HG03571 (cell line): ENCODE measurements at regions not wholly inside any gene's neighbourhood (a gene's known extent, or its start where the extent isn't known, plus 50 kb on each side); places are given as distances from the start of the nearest gene placed in this dataset.

Source experiments
- ATAC-seq: cut with Tn5 transposase; IDR thresholded peaks from one replicate; pipeline ENCODE4 v1.9.1; 2021; ENCODE audit not compliant: unreplicated experiment

GRCh38 chr11:127218275-127218608 lies 217.7 kb upstream of the KIRREL3 start:
- no peak for ATAC-seq

GRCh38 chr11:127217452-127218274 lies 217.1 kb upstream of the KIRREL3 start:
- ATAC-seq, result no peak

GRCh38 chr11:127205688-127206217 lies 205.2 kb upstream of the KIRREL3 start:
- no peak for ATAC-seq

- no peak for ATAC-seq
These were observed 202.9 kb upstream of the KIRREL3 start for GRCh38 chr11:127203490-127203889.

GRCh38 chr11:127202105-127202504 lies 201.5 kb upstream of the KIRREL3 start:
- ATAC-seq, result no peak

GRCh38 chr11:127199306-127199801 lies 198.8 kb upstream of the KIRREL3 start:
- no peak for ATAC-seq

GRCh38 chr11:127195501-127196120 lies 195.0 kb upstream of the KIRREL3 start:
- no peak for ATAC-seq

GRCh38 chr11:127194521-127194920 lies 194.0 kb upstream of the KIRREL3 start:
- ATAC-seq, result no peak

- ATAC-seq, result no peak
These were observed 193.4 kb upstream of the KIRREL3 start for GRCh38 chr11:127193950-127194349.

- ATAC-seq, result no peak
These were observed 191.1 kb upstream of the KIRREL3 start for GRCh38 chr11:127191689-127192088.

- ATAC-seq, result no peak
These were observed 190.7 kb upstream of the KIRREL3 start for GRCh38 chr11:127191261-127191660.

GRCh38 chr11:127182586-127183203 lies 182.1 kb upstream of the KIRREL3 start:
- ATAC-seq, result no peak

GRCh38 chr11:127157225-127157624 lies 156.7 kb upstream of the KIRREL3 start:
- no peak for ATAC-seq

- no peak for ATAC-seq
These were observed 148.8 kb upstream of the KIRREL3 start for GRCh38 chr11:127149410-127149809.

GRCh38 chr11:127143251-127143650 lies 142.7 kb upstream of the KIRREL3 start:
- ATAC-seq, result no peak

GRCh38 chr11:127138613-127139012 lies 138.0 kb upstream of the KIRREL3 start:
- ATAC-seq, result no peak

- no peak for ATAC-seq
These were observed 137.3 kb upstream of the KIRREL3 start for GRCh38 chr11:127137771-127138280.

GRCh38 chr11:127136438-127136837 lies 135.9 kb upstream of the KIRREL3 start:
- ATAC-seq, result no peak

GRCh38 chr11:127135256-127135655 lies 134.7 kb upstream of the KIRREL3 start:
- no peak for ATAC-seq

- ATAC-seq, result no peak
These were observed 132.5 kb upstream of the KIRREL3 start for GRCh38 chr11:127133061-127133460.

- no peak for ATAC-seq
These were observed 129.8 kb upstream of the KIRREL3 start for GRCh38 chr11:127130321-127130720.

- no peak for ATAC-seq
These were observed 126.4 kb upstream of the KIRREL3 start for GRCh38 chr11:127126986-127127385.
